ENCODE measurements at regions not wholly inside any gene's neighbourhood (a gene's known extent, or its start where the extent isn't known, plus 50 kb on each side); places are given as distances from the start of the nearest gene placed in this dataset.

DNA sequence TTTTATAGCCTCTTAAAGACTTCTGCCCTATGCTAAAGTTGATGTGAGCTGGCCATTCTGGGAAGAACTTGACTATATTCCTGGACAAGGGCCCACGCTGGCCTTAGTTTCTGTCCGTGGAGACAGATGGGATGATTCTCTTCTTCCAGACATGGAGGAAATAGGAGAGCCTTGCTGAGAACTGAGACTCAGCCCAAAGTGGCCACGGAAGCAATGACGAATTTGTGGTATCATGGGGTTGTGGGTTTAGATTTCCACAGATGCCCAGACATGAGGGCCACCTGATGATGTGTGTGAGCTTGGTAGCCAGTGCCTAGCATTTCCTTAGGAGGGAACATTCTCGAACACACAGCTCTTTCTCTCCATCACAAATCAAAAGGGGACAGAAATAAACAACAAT, 309.1 kb downstream of the NSG2 start:
- no TSS peak for BruUV-seq (replicated peaks)
- Histone ChIP-seq H3K9me3 (ENCODE audit: control insufficient read depth, insufficient read depth, low read depth, low read length) (no peaks in the 10 kb centered on the region), H3K36me3 (ENCODE audit: control insufficient read depth, insufficient read depth, low read length) (no peaks in the 10 kb centered on the region), H3K4me3 (ENCODE audit: low read depth in 2 of 2, low read length in 2 of 2) (no peak overlapping the region), H3K27me3 (ENCODE audit: control insufficient read depth, insufficient read depth, low read length) (peaks cover 12% of the 10 kb centered on the region), H3K27ac (ENCODE audit: low read length) (no peak overlapping the region), H3K4me1 (ENCODE audit: control insufficient read depth, insufficient read depth, low read length) (no peaks in the 10 kb centered on the region)
- in situ Hi-C loops (cut with HindIII; ENCODE audit: low pct_unique_long_range_greater_than_20kb, low sequenced_read_pairs) = no loop called here
- CTCF ChIA-PET = no interaction called here
- TF ChIP-seq SIN3A (IDR thresholded peaks at IDR 0.05; ENCODE audit: borderline replicate concordance, insufficient read depth, low read depth, low read length) = no peak
- TF ChIP-seq CTCF (IDR thresholded peaks at IDR 0.05) = no peak
- TF ChIP-seq TCF7L2 (IDR thresholded peaks at IDR 0.05; ENCODE audit: low read depth, low read length) = no peak
- no peak for TF ChIP-seq POLR2AphosphoS5 (IDR thresholded peaks at IDR 0.05; ENCODE audit: low read depth, low read length)
- TF ChIP-seq, protein P1, sequence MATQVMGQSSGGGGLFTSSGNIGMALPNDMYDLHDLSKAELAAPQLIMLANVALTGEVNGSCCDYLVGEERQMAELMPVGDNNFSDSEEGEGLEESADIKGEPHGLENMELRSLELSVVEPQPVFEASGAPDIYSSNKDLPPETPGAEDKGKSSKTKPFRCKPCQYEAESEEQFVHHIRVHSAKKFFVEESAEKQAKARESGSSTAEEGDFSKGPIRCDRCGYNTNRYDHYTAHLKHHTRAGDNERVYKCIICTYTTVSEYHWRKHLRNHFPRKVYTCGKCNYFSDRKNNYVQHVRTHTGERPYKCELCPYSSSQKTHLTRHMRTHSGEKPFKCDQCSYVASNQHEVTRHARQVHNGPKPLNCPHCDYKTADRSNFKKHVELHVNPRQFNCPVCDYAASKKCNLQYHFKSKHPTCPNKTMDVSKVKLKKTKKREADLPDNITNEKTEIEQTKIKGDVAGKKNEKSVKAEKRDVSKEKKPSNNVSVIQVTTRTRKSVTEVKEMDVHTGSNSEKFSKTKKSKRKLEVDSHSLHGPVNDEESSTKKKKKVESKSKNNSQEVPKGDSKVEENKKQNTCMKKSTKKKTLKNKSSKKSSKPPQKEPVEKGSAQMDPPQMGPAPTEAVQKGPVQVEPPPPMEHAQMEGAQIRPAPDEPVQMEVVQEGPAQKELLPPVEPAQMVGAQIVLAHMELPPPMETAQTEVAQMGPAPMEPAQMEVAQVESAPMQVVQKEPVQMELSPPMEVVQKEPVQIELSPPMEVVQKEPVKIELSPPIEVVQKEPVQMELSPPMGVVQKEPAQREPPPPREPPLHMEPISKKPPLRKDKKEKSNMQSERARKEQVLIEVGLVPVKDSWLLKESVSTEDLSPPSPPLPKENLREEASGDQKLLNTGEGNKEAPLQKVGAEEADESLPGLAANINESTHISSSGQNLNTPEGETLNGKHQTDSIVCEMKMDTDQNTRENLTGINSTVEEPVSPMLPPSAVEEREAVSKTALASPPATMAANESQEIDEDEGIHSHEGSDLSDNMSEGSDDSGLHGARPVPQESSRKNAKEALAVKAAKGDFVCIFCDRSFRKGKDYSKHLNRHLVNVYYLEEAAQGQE (IDR thresholded peaks at IDR 0.05; ENCODE audit: insufficient read depth in 1 of 2, low read depth in 2 of 2, low read length in 1 of 2) = no peak
- ATAC-seq (no peak), DNase-seq (ENCODE audit: low read depth, low spot score) (no peak)
- POLR2A ChIA-PET = no interaction called here
- intact Hi-C loops (cut with micrococcal nuclease; ENCODE audit: unreplicated experiment) = no loop called here

GRCh38 chr5:174355208-174355612, 309.7 kb downstream of the NSG2 start:
- intact Hi-C loops (cut with micrococcal nuclease; ENCODE audit: unreplicated experiment) = no loop called here
- ChIA-PET POLR2A (no interaction called here), CTCF (no interaction called here)
- no peak overlapping the region for H3K27ac ChIP-seq (ENCODE audit: low read length)
- BruUV-seq (replicated peaks) = no TSS peak
- H3K4me1 ChIP-seq (ENCODE audit: control insufficient read depth, insufficient read depth, low read length) = no peaks in the 10 kb centered on the region
- in situ Hi-C loops (cut with HindIII; ENCODE audit: low pct_unique_long_range_greater_than_20kb, low sequenced_read_pairs) = no loop called here
- H3K36me3 ChIP-seq (ENCODE audit: control insufficient read depth, insufficient read depth, low read length) = no peaks in the 10 kb centered on the region
- H3K27me3 ChIP-seq (ENCODE audit: control insufficient read depth, insufficient read depth, low read length) = peaks cover 6% of the 10 kb centered on the region
- ATAC-seq = no peak
- no peaks in the 10 kb centered on the region for H3K9me3 ChIP-seq (ENCODE audit: control insufficient read depth, insufficient read depth, low read depth, low read length)
- H3K4me3 ChIP-seq (ENCODE audit: low read depth in 2 of 2, low read length in 2 of 2) = no peak overlapping the region
- no peak for DNase-seq (ENCODE audit: low read depth, low spot score)
- TF ChIP-seq, protein P1 (IDR thresholded peaks at IDR 0.05; ENCODE audit: insufficient read depth in 1 of 2, low read depth in 2 of 2, low read length in 1 of 2) = no peak
- TF ChIP-seq SIN3A (IDR thresholded peaks at IDR 0.05; ENCODE audit: borderline replicate concordance, insufficient read depth, low read depth, low read length) = no peak
- TF ChIP-seq TCF7L2 (IDR thresholded peaks at IDR 0.05; ENCODE audit: low read depth, low read length) = no peak
- no peak for TF ChIP-seq CTCF (IDR thresholded peaks at IDR 0.05)
- TF ChIP-seq POLR2AphosphoS5 (IDR thresholded peaks at IDR 0.05; ENCODE audit: low read depth, low read length) = no peak

All from Panc1 (cell line).